Activated naive CD4-positive, alpha-beta T cell treated with anti-CD3 and anti-CD28 coated beads, Interleukin-2, amount 10 ng/mL, durations not matched to agents 7 days and 5 days (primary cell): ENCODE measurements at regions not wholly inside any gene's neighbourhood (a gene's known extent, or its start where the extent isn't known, plus 50 kb on each side); places are given as distances from the start of the nearest gene placed in this dataset.

Experiments
- CTCF ChIA-PET: fragments of 350-600 bp; sonication (Branson Sonifier 250); formaldehyde crosslinking; loops from one replicate; lab custom pipeline; 2021; ENCODE audit warnings: antibody characterized with exemption; lab: Charles Lee
- DNase-seq: peaks from one replicate; pipeline ENCODE4 v3.0.0-alpha.2; 2020
- H3K27ac Mint-ChIP-seq: one replicate; pipeline ENCODE4 v1.8.0; 2021; ENCODE audit warnings: mild to moderate bottlenecking, moderate library complexity, mixed read lengths
- H3K27me3 Mint-ChIP-seq: one replicate; pipeline ENCODE4 v1.8.0; 2021; ENCODE audit warnings: mild to moderate bottlenecking, mixed read lengths
- H3K36me3 Mint-ChIP-seq: one replicate; pipeline ENCODE4 v1.8.0; 2021; ENCODE audit warnings: mixed read lengths
- H3K4me1 Mint-ChIP-seq: one replicate; pipeline ENCODE4 v1.8.0; 2021; ENCODE audit warnings: mixed read lengths
- H3K4me3 Mint-ChIP-seq: one replicate; pipeline ENCODE4 v1.8.0; 2021; ENCODE audit warnings: mild to moderate bottlenecking, moderate library complexity, mixed read lengths
- H3K9me3 Mint-ChIP-seq: one replicate; pipeline ENCODE4 v1.8.0; 2021; ENCODE audit warnings: mixed read lengths

DNA sequence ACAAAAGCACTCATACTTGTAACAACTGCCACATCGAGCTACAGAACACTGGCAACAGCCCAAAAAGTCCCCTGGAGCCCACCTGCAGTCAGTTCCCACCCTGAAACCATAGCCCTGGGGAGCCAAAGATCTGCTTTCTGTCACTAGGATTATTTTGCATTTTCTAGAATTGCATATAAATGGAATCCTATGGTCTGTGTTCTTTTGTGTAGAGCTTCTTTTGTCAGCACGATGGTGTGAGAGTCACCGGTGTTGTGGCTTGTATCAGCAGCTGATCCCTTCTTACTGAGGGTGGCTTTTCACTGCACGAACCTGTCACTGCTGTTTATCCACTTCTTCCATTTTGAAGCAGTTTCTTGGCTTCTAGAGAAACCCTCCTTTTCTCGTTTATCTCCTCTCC, 60.1 kb upstream of the PRR23E start:
- Mint-ChIP-seq H3K9me3 (no peaks in the 10 kb centered on the region), H3K4me3 (no peak overlapping the region), H3K36me3 (no peaks in the 10 kb centered on the region), H3K27me3 (peaks cover 43% of the 10 kb centered on the region), H3K4me1 (no peaks in the 10 kb centered on the region), H3K27ac (no peak overlapping the region)
- CTCF ChIA-PET: no interaction called here
- no peak for DNase-seq

DNA sequence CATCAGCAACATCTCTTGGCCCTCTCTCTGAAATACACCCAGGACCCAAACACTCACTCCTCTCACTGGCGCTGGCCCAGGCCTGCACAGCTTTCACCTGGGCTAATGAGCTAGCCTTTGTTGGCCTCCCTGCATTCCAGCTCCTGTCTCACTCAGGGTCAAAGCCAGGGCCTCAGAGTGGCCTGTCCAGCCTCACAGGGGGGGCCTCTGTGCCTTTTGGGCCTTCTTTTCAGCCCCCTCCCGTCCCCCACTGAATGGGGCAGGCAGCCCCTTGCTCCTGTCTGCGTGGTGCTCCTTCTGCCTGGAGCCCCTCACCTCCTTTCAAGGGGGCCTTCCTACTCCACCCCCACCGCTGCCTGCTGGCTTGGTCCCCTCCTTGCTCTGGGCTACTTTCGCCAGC, 59.0 kb upstream of the PRR23E start:
- Mint-ChIP-seq H3K27ac (no peak overlapping the region), H3K36me3 (no peaks in the 10 kb centered on the region), H3K4me1 (no peaks in the 10 kb centered on the region), H3K27me3 (peaks cover 51% of the 10 kb centered on the region), H3K4me3 (no peak overlapping the region), H3K9me3 (no peaks in the 10 kb centered on the region)
- CTCF ChIA-PET: interaction anchor here (0.7 kb wide), 1 partner anchor 11 kb away, joined by 3 read pairs; no protein-coding TSS in a partner anchor
- no peak for DNase-seq

- no peaks in the 10 kb centered on the region for H3K9me3 Mint-ChIP-seq
- no peak overlapping the region for H3K4me3 Mint-ChIP-seq
- peaks cover 51% of the 10 kb centered on the region for H3K27me3 Mint-ChIP-seq
- no peak overlapping the region for H3K27ac Mint-ChIP-seq
- no peak for DNase-seq
- no peaks in the 10 kb centered on the region for H3K36me3 Mint-ChIP-seq
- CTCF ChIA-PET: interaction anchor here (0.7 kb wide), 1 partner anchor 12 kb away, joined by 3 read pairs; no protein-coding TSS in a partner anchor
- no peaks in the 10 kb centered on the region for H3K4me1 Mint-ChIP-seq
Measured at GRCh38 chr3:127134466-127134865, 58.5 kb upstream of the PRR23E start.

- H3K36me3 Mint-ChIP-seq: no peaks in the 10 kb centered on the region
- CTCF ChIA-PET: no interaction called here
- peaks cover 51% of the 10 kb centered on the region for H3K27me3 Mint-ChIP-seq
- no peak for DNase-seq
- no peaks in the 10 kb centered on the region for H3K4me1 Mint-ChIP-seq
- H3K27ac Mint-ChIP-seq: no peak overlapping the region
- no peak overlapping the region for H3K4me3 Mint-ChIP-seq
- H3K9me3 Mint-ChIP-seq: no peaks in the 10 kb centered on the region
Measured at GRCh38 chr3:127134887-127135240, 58.1 kb upstream of the PRR23E start.

- Mint-ChIP-seq H3K27ac (no peak overlapping the region), H3K4me3 (no peak overlapping the region), H3K27me3 (peaks cover 55% of the 10 kb centered on the region), H3K9me3 (no peaks in the 10 kb centered on the region), H3K36me3 (no peaks in the 10 kb centered on the region), H3K4me1 (no peaks in the 10 kb centered on the region)
- no peak for DNase-seq
- CTCF ChIA-PET: no interaction called here
Measured at GRCh38 chr3:127135241-127136023, 57.5 kb upstream of the PRR23E start.

- no peaks in the 10 kb centered on the region for H3K4me1 Mint-ChIP-seq
- CTCF ChIA-PET: no interaction called here
- DNase-seq: no peak
- H3K27ac Mint-ChIP-seq: no peak overlapping the region
- no peaks in the 10 kb centered on the region for H3K36me3 Mint-ChIP-seq
- H3K27me3 Mint-ChIP-seq: peaks cover 58% of the 10 kb centered on the region
- no peak overlapping the region for H3K4me3 Mint-ChIP-seq
- no peaks in the 10 kb centered on the region for H3K9me3 Mint-ChIP-seq
Measured at GRCh38 chr3:127136024-127136600, 56.8 kb upstream of the PRR23E start.

DNA sequence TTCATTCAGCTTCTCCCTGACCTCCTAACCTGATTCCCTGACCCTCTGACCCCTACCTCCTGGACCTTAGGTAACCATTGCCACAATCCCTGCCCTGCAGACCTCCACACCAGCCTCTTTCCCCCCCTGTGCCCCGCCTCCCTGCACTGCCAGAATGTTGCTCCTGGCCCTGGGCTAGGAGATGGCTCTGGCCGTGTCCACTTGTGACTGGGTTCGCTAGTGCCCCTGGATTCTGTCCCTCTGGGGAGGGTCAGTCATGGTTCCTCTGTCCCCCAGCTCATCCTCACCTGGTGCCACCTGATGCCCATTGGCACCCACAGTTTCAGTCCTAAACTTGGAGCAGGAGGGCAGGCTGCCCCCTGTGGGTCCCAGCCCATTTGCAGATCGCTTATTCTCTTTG, 56.2 kb upstream of the PRR23E start:
- H3K27ac Mint-ChIP-seq: no peak overlapping the region
- no peaks in the 10 kb centered on the region for H3K4me1 Mint-ChIP-seq
- H3K4me3 Mint-ChIP-seq: no peak overlapping the region
- CTCF ChIA-PET: no interaction called here
- no peak for DNase-seq
- no peaks in the 10 kb centered on the region for H3K36me3 Mint-ChIP-seq
- H3K9me3 Mint-ChIP-seq: no peaks in the 10 kb centered on the region
- H3K27me3 Mint-ChIP-seq: peaks cover 58% of the 10 kb centered on the region

GRCh38 chr3:127137113-127137512, 55.8 kb upstream of the PRR23E start:
- Mint-ChIP-seq H3K27ac (no peak overlapping the region), H3K9me3 (no peaks in the 10 kb centered on the region), H3K36me3 (no peaks in the 10 kb centered on the region), H3K27me3 (peaks cover 58% of the 10 kb centered on the region), H3K4me1 (no peaks in the 10 kb centered on the region), H3K4me3 (no peak overlapping the region)
- CTCF ChIA-PET: no interaction called here
- no peak for DNase-seq

DNA sequence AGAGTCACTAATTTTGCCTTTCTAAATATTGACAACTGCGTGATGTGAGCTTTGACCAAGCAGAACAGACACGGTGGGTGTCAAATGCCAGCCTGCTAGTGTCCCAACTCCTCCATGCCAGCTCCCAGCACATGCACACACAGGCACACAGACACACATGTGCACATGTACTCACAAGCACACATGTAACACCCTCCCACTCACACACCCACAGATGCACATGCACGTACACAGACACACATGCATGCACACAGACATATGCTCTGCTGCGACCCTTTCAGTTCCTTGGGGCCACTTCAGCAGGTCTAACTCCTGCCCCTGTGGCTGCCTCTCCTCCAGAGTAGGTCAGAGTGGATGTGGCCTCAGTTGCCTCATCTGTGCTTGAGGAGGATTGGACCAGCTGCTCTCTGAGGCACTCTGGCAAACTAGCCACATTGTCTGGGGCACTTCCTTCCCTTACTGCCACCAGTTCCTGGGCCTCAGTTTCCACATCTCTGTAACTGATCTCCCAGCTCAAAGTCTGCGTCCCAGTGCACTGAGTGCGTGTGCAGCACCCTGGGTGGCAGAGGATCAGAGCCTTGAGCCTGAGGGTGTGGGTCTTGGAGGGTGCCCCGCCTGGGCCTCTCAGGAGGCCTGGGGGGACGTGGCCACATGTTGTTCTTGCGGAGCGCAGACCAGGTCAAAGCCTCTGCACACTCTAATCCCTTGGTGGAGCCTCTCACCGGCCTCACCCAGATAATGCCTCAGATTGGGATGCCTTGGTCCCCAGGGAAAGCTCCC, 55.0 kb upstream of the PRR23E start:
- CTCF ChIA-PET: interaction anchor here (0.7 kb wide), 1 partner anchor 1166 kb away, joined by 3 read pairs; no protein-coding TSS in a partner anchor
- Mint-ChIP-seq H3K4me3 (no peak overlapping the region), H3K9me3 (no peaks in the 10 kb centered on the region), H3K4me1 (no peaks in the 10 kb centered on the region), H3K27ac (no peak overlapping the region), H3K27me3 (peaks cover 58% of the 10 kb centered on the region), H3K36me3 (no peaks in the 10 kb centered on the region)
- DNase-seq: no peak

DNA sequence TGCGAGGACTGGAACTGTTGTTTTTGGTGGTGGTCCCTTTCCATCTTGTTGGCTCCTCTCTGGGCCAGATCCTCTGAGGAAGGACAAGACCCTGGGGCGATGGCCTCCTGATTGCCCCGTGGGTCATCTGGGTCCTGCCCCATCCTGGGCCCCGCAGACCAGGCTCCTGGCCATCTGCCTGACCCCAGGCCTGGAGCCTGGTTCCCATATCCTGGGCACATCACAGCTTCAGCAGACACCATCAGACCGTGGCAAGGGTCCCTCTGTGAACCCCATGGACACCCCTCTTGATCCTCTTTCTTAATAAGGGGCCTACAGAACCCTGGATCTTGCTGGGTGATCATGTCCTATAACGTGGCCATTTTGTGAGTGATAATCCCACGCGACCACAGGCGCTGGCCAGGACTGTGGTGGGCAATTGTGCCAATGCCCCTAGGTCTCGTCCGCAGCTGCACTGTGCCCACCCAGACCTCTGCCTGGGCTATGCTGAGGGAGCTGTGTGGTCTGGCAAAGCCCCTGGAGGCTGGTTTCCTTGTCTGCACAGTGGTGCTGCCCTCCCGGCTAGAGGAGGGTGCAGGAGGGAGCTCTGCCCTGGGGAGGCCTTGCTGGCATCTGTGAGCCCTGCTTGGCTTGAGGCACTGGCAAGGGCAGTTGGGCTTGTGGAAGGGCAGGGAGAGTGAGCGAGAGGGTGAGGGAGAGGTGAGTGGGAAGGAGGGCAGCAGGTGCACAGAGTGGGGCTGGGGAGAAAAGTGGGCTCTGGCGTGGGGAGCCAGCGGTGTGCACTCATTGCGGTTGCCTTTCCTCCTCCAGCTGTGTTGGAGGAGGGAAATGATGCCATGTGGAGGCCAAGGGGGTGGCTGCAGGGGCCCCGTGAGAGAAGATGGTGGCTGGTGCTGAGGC, 53.1 kb upstream of the PRR23E start:
- H3K4me1 Mint-ChIP-seq: no peaks in the 10 kb centered on the region
- CTCF ChIA-PET: no interaction called here
- peaks cover 3% of the 10 kb centered on the region for H3K9me3 Mint-ChIP-seq
- peaks cover 45% of the 10 kb centered on the region for H3K27me3 Mint-ChIP-seq
- H3K4me3 Mint-ChIP-seq: no peak overlapping the region
- no peak for DNase-seq
- no peaks in the 10 kb centered on the region for H3K36me3 Mint-ChIP-seq
- no peak overlapping the region for H3K27ac Mint-ChIP-seq

GRCh38 chr3:127140501-127141460, 52.1 kb upstream of the PRR23E start:
- Mint-ChIP-seq H3K4me1 (no peaks in the 10 kb centered on the region), H3K9me3 (peaks cover 3% of the 10 kb centered on the region), H3K36me3 (no peaks in the 10 kb centered on the region), H3K27ac (no peak overlapping the region), H3K4me3 (no peak overlapping the region), H3K27me3 (peaks cover 36% of the 10 kb centered on the region)
- CTCF ChIA-PET: no interaction called here
- DNase-seq: no peak

- no peak overlapping the region for H3K4me3 Mint-ChIP-seq
- peaks cover 3% of the 10 kb centered on the region for H3K9me3 Mint-ChIP-seq
- DNase-seq: no peak
- H3K4me1 Mint-ChIP-seq: no peaks in the 10 kb centered on the region
- H3K27ac Mint-ChIP-seq: no peak overlapping the region
- CTCF ChIA-PET: no interaction called here
- no peaks in the 10 kb centered on the region for H3K36me3 Mint-ChIP-seq
- peaks cover 22% of the 10 kb centered on the region for H3K27me3 Mint-ChIP-seq
Measured at GRCh38 chr3:127141921-127142730, 50.8 kb upstream of the PRR23E start.
